SK-N-SH (cell line): ENCODE measurements at regions not wholly inside any gene's neighbourhood (a gene's known extent, or its start where the extent isn't known, plus 50 kb on each side); places are given as distances from the start of the nearest gene placed in this dataset.

Experiments used
- CTCF ChIA-PET: fragments of 300-600, 350-600 bp; formaldehyde crosslinking; extraction: SDS; loops from one replicate; lab custom pipeline; 2021; lab: Yijun Ruan, JAX
- POLR2A ChIA-PET: fragments of 350-600 bp; sonication (Branson Sonifier 250); formaldehyde crosslinking; extraction: SDS; loops from one replicate; lab custom pipeline; 2020; ENCODE audit warnings: antibody characterized with exemption, inconsistent platforms; lab: Yijun Ruan, JAX
- DNase-seq: peaks from one replicate; pipeline ENCODE4 v3.0.0; 2012
- H2AFZ ChIP-seq: fragments of 200-600 bp; sonication (generic); 2 replicates; pipeline ENCODE4 v1.8.1; 2016; ENCODE audit warnings: antibody characterized with exemption, mild to moderate bottlenecking, low read depth
- H3F3A ChIP-seq: fragments of 200-600 bp; sonication (generic); replicated peaks from 2 replicates; pipeline ENCODE3; 2016; ENCODE audit warnings: antibody characterized with exemption, mild to moderate bottlenecking; ENCODE audit not compliant: insufficient read depth
- H3K27ac ChIP-seq, 2 experiments: fragments of 200-500 bp in 1 of 2; fragments of 200-600 bp in 1 of 2; sonication (Bioruptor generic) in 1 of 2; sonication (generic), shearing (Covaris generic) in 1 of 2; 2 replicates each; pipeline versions ENCODE4 v1.5.1 to v1.6.1; 2014 to 2016; ENCODE audit warnings: low read depth in 2 of 2, inconsistent platforms in 1 of 2, low read length in 1 of 2, mild to moderate bottlenecking in 1 of 2, mixed read lengths in 1 of 2
- H3K27me3 ChIP-seq: fragments of 200-600 bp; sonication (generic), shearing (Covaris generic); 2 replicates; pipeline ENCODE4 v1.6.1; 2016; ENCODE audit warnings: mixed run types; ENCODE audit not compliant: insufficient read depth
- H3K36me3 ChIP-seq, 2 experiments: fragments of 200-500 bp in 1 of 2; fragments of 200-600 bp in 1 of 2; sonication (Bioruptor generic) in 1 of 2; sonication (generic) in 1 of 2; replicated peaks in 1 of 2; 2 replicates each; pipeline versions ENCODE3 to v1.5.1; 2014 to 2016; ENCODE audit warnings: low read length in 1 of 2, mild to moderate bottlenecking in 1 of 2; ENCODE audit not compliant: insufficient read depth in 2 of 2, control insufficient read depth in 1 of 2
- H3K4me1 ChIP-seq, 2 experiments: fragments of 200-500 bp in 1 of 2; fragments of 200-600 bp in 1 of 2; sonication (Bioruptor generic) in 1 of 2; sonication (generic), shearing (Covaris generic) in 1 of 2; 2 replicates each; pipeline versions ENCODE4 v1.5.1 to v1.6.1; 2014 to 2016; ENCODE audit warnings: low read depth in 1 of 2, low read length in 1 of 2, mixed run types in 1 of 2; ENCODE audit not compliant: insufficient read depth in 2 of 2, control insufficient read depth in 1 of 2
- H3K4me2 ChIP-seq: fragments of 200-600 bp; sonication (generic), shearing (Covaris generic); 2 replicates; pipeline ENCODE4 v1.6.1; 2017; ENCODE audit warnings: mixed run types
- H3K4me3 ChIP-seq, 2 experiments: fragments of 200-500 bp in 1 of 2; fragments of 200-600 bp in 1 of 2; sonication (Bioruptor generic) in 1 of 2; sonication (generic), shearing (Covaris generic) in 1 of 2; 2 replicates each; pipeline versions ENCODE4 v1.5.1 to v1.8.1; 2014 to 2016; ENCODE audit warnings: low read depth in 2 of 2, inconsistent platforms in 1 of 2, low read length in 1 of 2, mild to moderate bottlenecking in 1 of 2, mixed read lengths in 1 of 2, moderate library complexity in 1 of 2
- H3K79me2 ChIP-seq: fragments of 200-600 bp; sonication (generic); 2 replicates; pipeline ENCODE4 v1.8.1; 2017; ENCODE audit warnings: mild to moderate bottlenecking; ENCODE audit not compliant: insufficient read depth
- H3K9ac ChIP-seq: fragments of 200-600 bp; sonication (generic); 2 replicates; pipeline ENCODE4 v1.6.1; 2017; ENCODE audit warnings: mixed run types
- H3K9me2 ChIP-seq: fragments of 200-600 bp; sonication (generic); 2 replicates; pipeline ENCODE4 v1.6.1; 2017; ENCODE audit warnings: mixed run types
- H3K9me3 ChIP-seq: fragments of 200-600 bp; sonication (generic); 2 replicates; pipeline ENCODE4 v1.6.1; 2017; ENCODE audit warnings: mixed run types, mild to moderate bottlenecking, moderate library complexity
- H4K20me1 ChIP-seq: fragments of 200-600 bp; sonication (generic); 2 replicates; pipeline ENCODE4 v1.6.1; 2017; ENCODE audit warnings: mild to moderate bottlenecking, mixed run types; ENCODE audit not compliant: insufficient read depth
- CHD2 ChIP-seq: fragments of 150-350 bp; IDR thresholded peaks from 2 replicates; pipeline ENCODE4 v1.6.1; 2018; ENCODE audit warnings: low read length; ENCODE audit not compliant: partially characterized antibody
- EP300 ChIP-seq, 2 experiments: IDR thresholded peaks; 2 replicates each; pipeline versions ENCODE4 v1.4.0 to v1.6.1; 2012; ENCODE audit warnings: borderline replicate concordance in 1 of 2, low read depth in 1 of 2, low read length in 1 of 2
- JUND ChIP-seq: IDR thresholded peaks from 2 replicates; pipeline ENCODE4 v1.4.0; 2012
- POLR2AphosphoS5 ChIP-seq: IDR thresholded peaks from 2 replicates; pipeline ENCODE4 v1.6.1; 2012; ENCODE audit warnings: low read depth, low read length
- SIN3A ChIP-seq: IDR thresholded peaks from 2 replicates; pipeline ENCODE4 v1.6.1; 2012; ENCODE audit warnings: low read depth, mild to moderate bottlenecking, low read length, moderate library complexity, borderline replicate concordance
- SMC3 ChIP-seq: IDR thresholded peaks from 2 replicates; pipeline ENCODE4 v1.6.1; 2012; ENCODE audit warnings: low read depth, low read length, improper control_type of control experiment
- TEAD4 ChIP-seq: IDR thresholded peaks from 2 replicates; pipeline ENCODE4 v1.4.0; 2012; ENCODE audit warnings: mild to moderate bottlenecking, borderline replicate concordance; ENCODE audit not compliant: insufficient read depth
- WGBS: methylation state at CpG from one replicate; pipeline ENCODE4 v1.1.6; 2017; ENCODE audit warnings: low lambda C conversion rate; 5-methylcytosine and 5-hydroxymethylcytosine counted together
- TF ChIP-seq, protein P1 (sequence below): IDR thresholded peaks from 2 replicates; pipeline ENCODE4; 2012
- TF ChIP-seq, protein P2 (sequence below): fragments of 150-350 bp; IDR thresholded peaks from 2 replicates; pipeline ENCODE4 v1.6.1; 2016; ENCODE audit warnings: mild to moderate bottlenecking, low read depth, low read length
- TF ChIP-seq, protein P3 (sequence below): IDR thresholded peaks from 2 replicates; pipeline ENCODE4 v1.4.0; 2012; ENCODE audit warnings: low read depth
- TF ChIP-seq, protein P4 (sequence below): fragments of 200-600 bp; sonication (generic); IDR thresholded peaks from 2 replicates; pipeline ENCODE4 v1.6.1; 2017; ENCODE audit warnings: antibody characterized with exemption, mild to moderate bottlenecking, moderate library complexity

DNA sequence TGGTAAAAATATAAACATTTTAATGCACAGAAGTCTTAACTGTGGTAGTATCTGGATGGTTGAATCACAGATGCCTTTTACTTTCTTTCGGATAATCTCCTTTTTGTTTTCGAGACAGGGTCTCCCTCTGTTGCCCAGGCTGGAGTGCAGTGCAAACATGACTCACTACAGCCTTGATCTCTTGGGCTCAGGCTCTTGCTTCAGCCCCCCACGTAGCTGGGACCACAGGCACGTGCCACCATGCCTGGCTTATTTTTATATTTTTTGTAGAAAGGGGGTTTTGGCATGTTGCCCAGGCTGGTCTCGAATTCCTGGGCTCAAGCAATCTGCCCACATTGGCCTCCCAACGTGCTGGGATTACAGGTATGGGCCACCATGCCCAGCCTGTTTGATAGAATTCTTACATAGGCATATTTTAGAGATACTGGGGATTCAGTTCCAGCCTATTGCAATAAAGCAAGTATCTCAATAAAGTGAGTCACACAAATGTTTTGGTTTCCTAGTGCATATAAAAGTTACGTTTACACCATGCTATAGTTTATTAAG lies 99.2 kb downstream of the SNAPC1 start (continued):
- TF ChIP-seq EP300 (IDR thresholded peaks at IDR 0.05; ENCODE audit: borderline replicate concordance in 1 of 2, low read depth in 1 of 2, low read length in 1 of 2): no peak
- TF ChIP-seq, all 33 proteins: peak for 0

DNA sequence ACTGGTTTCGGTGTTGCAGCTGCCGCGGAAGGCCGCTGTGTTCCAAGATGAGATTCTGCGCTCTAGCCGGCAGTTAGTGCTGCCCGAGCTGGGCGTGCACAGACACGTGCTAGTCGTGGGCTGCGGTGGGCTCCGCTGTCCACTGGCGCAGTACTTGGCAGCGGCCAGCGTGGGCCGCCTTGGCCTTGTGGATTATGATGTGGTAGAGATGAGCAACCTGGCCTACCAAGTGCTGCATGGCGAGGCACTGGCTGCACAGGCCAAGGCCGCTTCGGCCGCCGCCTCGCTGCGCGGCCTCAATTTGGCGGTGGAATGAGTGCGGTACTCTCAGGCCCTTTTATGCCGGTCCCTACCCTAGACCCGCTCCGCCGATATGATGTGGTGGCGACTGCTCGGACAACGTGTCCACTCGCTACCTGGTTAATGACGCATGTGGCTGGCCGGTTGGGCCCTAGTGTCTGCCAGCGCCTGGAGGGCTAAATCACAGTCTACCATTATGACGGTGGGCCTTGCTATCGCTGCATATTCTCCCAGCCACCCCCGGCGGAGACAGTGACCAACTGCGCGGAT lies 102.2 kb downstream of the SNAPC1 start:
- Histone ChIP-seq H3K4me1 (no peaks in the 10 kb centered on the region), H3F3A (no peaks in the 10 kb centered on the region), H4K20me1 (no peaks in the 10 kb centered on the region), H3K4me3 (no peak overlapping the region), H3K27me3 (no peaks in the 10 kb centered on the region), H3K4me2 (no peak overlapping the region), H3K36me3 (no peaks in the 10 kb centered on the region), H3K79me2 (no peaks in the 10 kb centered on the region), H3K9me3 (no peaks in the 10 kb centered on the region), H3K27ac (no peak overlapping the region), H2AFZ (no peak overlapping the region), H3K9ac (no peak overlapping the region)
- WGBS: 88% methylated on average over 39 of the region's 43 CpGs
- no peak for DNase-seq
- POLR2A ChIA-PET: no interaction called here
- TF ChIP-seq JUND (no peak), SMC3 (no peak), TEAD4 (no peak), CHD2 (no peak), SIN3A (no peak), POLR2AphosphoS5 (no peak)
- TF ChIP-seq, protein P1, sequence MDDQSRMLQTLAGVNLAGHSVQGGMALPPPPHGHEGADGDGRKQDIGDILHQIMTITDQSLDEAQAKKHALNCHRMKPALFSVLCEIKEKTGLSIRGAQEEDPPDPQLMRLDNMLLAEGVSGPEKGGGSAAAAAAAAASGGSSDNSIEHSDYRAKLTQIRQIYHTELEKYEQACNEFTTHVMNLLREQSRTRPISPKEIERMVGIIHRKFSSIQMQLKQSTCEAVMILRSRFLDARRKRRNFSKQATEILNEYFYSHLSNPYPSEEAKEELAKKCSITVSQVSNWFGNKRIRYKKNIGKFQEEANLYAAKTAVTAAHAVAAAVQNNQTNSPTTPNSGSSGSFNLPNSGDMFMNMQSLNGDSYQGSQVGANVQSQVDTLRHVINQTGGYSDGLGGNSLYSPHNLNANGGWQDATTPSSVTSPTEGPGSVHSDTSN: no peak
- TF ChIP-seq, protein P2, sequence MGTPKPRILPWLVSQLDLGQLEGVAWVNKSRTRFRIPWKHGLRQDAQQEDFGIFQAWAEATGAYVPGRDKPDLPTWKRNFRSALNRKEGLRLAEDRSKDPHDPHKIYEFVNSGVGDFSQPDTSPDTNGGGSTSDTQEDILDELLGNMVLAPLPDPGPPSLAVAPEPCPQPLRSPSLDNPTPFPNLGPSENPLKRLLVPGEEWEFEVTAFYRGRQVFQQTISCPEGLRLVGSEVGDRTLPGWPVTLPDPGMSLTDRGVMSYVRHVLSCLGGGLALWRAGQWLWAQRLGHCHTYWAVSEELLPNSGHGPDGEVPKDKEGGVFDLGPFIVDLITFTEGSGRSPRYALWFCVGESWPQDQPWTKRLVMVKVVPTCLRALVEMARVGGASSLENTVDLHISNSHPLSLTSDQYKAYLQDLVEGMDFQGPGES: no peak
- TF ChIP-seq, protein P3, sequence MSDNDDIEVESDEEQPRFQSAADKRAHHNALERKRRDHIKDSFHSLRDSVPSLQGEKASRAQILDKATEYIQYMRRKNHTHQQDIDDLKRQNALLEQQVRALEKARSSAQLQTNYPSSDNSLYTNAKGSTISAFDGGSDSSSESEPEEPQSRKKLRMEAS: no peak
- TF ChIP-seq, protein P4, sequence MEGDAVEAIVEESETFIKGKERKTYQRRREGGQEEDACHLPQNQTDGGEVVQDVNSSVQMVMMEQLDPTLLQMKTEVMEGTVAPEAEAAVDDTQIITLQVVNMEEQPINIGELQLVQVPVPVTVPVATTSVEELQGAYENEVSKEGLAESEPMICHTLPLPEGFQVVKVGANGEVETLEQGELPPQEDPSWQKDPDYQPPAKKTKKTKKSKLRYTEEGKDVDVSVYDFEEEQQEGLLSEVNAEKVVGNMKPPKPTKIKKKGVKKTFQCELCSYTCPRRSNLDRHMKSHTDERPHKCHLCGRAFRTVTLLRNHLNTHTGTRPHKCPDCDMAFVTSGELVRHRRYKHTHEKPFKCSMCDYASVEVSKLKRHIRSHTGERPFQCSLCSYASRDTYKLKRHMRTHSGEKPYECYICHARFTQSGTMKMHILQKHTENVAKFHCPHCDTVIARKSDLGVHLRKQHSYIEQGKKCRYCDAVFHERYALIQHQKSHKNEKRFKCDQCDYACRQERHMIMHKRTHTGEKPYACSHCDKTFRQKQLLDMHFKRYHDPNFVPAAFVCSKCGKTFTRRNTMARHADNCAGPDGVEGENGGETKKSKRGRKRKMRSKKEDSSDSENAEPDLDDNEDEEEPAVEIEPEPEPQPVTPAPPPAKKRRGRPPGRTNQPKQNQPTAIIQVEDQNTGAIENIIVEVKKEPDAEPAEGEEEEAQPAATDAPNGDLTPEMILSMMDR: no peak
- TF ChIP-seq, all 33 proteins: peak for 0
- H3K9me2 ChIP-seq: no peaks in the 10 kb centered on the region
- CTCF ChIA-PET: no interaction called here
